CD14-positive monocyte (primary cell): ENCODE measurements at regions not wholly inside any gene's neighbourhood (a gene's known extent, or its start where the extent isn't known, plus 50 kb on each side); places are given as distances from the start of the nearest gene placed in this dataset.

Source experiments
- DNase-seq, 3 donors: peaks; one replicate each; pipeline ENCODE4 v3.0.0-alpha.2; 2011 to 2022
- H2AFZ ChIP-seq: 2 replicates; pipeline ENCODE4 v1.6.0; 2012; ENCODE audit warnings: mild to moderate bottlenecking, low read depth, low read length, inconsistent platforms; ENCODE audit not compliant: insufficient read depth, poor library complexity, severe bottlenecking
- H3K27ac ChIP-seq, 2 donors: 1 replicate in 1 of 2; 2 replicates in 1 of 2; pipeline ENCODE4 v1.5.1; 2012 to 2013; ENCODE audit warnings: low read length in 2 of 2, control low read depth in 1 of 2, inconsistent platforms in 1 of 2, low read depth in 1 of 2, mild to moderate bottlenecking in 1 of 2
- H3K27me3 ChIP-seq, 2 donors: one replicate each; pipeline versions ENCODE4 v1.6.0 to v1.6.1; 2011 to 2013; ENCODE audit warnings: low read length in 2 of 2; ENCODE audit not compliant: control insufficient read depth in 2 of 2, insufficient read depth in 2 of 2
- H3K36me3 ChIP-seq, 2 donors: replicated peaks in 1 of 2; 1 replicate in 1 of 2; 2 replicates in 1 of 2; pipeline versions ENCODE4 v1.5.1 to v1.6.1; 2012 to 2013; ENCODE audit warnings: low read length in 2 of 2, control low read depth in 1 of 2, inconsistent platforms in 1 of 2, mild to moderate bottlenecking in 1 of 2; ENCODE audit not compliant: insufficient read depth in 2 of 2, control insufficient read depth in 1 of 2
- H3K4me1 ChIP-seq, 2 donors: 1 replicate in 1 of 2; 2 replicates in 1 of 2; pipeline versions ENCODE4 v1.5.1 to v1.6.1; 2012 to 2013; ENCODE audit warnings: low read length in 2 of 2, control low read depth in 1 of 2, inconsistent platforms in 1 of 2, mild to moderate bottlenecking in 1 of 2, moderate library complexity in 1 of 2; ENCODE audit not compliant: insufficient read depth in 2 of 2, control insufficient read depth in 1 of 2
- H3K4me2 ChIP-seq: replicated peaks from 2 replicates; pipeline ENCODE3; 2012; ENCODE audit warnings: low read length, moderate library complexity, mild to moderate bottlenecking; ENCODE audit not compliant: poor library complexity, severe bottlenecking; ENCODE audit errors: extremely low read depth
- H3K4me3 ChIP-seq, 3 experiments: fragments of 200-600 bp in 1 of 3; sonication (generic) in 1 of 3; replicated peaks in 1 of 3; 1 replicate in 2 of 3; 2 replicates in 1 of 3; pipeline ENCODE4 v1.5.1; 2011 to 2013; ENCODE audit warnings: low read length in 3 of 3, mild to moderate bottlenecking in 3 of 3, control low read depth in 2 of 3, low read depth in 2 of 3, inconsistent platforms in 1 of 3, moderate library complexity in 1 of 3
- H3K79me2 ChIP-seq: 2 replicates; pipeline ENCODE4 v1.6.0; 2012; ENCODE audit warnings: mild to moderate bottlenecking, control low read depth, inconsistent platforms, low read length, moderate library complexity; ENCODE audit not compliant: insufficient read depth
- H3K9ac ChIP-seq: 2 replicates; pipeline ENCODE4 v1.6.0; 2017; ENCODE audit warnings: low read length, mild to moderate bottlenecking; ENCODE audit not compliant: insufficient read depth, poor library complexity, severe bottlenecking
- H3K9me3 ChIP-seq, 2 donors: replicated peaks in 1 of 2; 1 replicate in 1 of 2; 2 replicates in 1 of 2; pipeline versions ENCODE4 v1.5.1 to v1.6.1; 2012 to 2013; ENCODE audit warnings: low read length in 2 of 2, control low read depth in 1 of 2; ENCODE audit not compliant: control insufficient read depth in 1 of 2, insufficient read depth in 1 of 2
- H4K20me1 ChIP-seq: 2 replicates; pipeline ENCODE4 v1.6.0; 2012; ENCODE audit warnings: mild to moderate bottlenecking, low read length, control low read depth, moderate library complexity; ENCODE audit not compliant: insufficient read depth
- H3K27ac Mint-ChIP-seq, 7 donors: one replicate each; pipeline ENCODE4 v1.8.0; 2020; ENCODE audit warnings: mild to moderate bottlenecking in 7 of 7, mixed read lengths in 7 of 7, moderate library complexity in 6 of 7, inconsistent platforms in 2 of 7
- H3K27me3 Mint-ChIP-seq, 3 donors: one replicate each; pipeline ENCODE4 v1.8.0; 2021 to 2022; ENCODE audit warnings: low read depth in 3 of 3, mild to moderate bottlenecking in 3 of 3, mixed read lengths in 3 of 3, moderate library complexity in 3 of 3, inconsistent platforms in 1 of 3
- H3K36me3 Mint-ChIP-seq, 2 donors: one replicate each; pipeline ENCODE4 v1.8.0; 2020; ENCODE audit warnings: mixed read lengths in 2 of 2, inconsistent platforms in 1 of 2, mild to moderate bottlenecking in 1 of 2
- H3K4me1 Mint-ChIP-seq: one replicate; pipeline ENCODE4 v1.8.0; 2020; ENCODE audit warnings: mild to moderate bottlenecking, mixed read lengths
- H3K4me3 Mint-ChIP-seq, 2 donors: one replicate each; pipeline ENCODE4 v1.8.0; 2020; ENCODE audit warnings: mild to moderate bottlenecking in 2 of 2, mixed read lengths in 2 of 2, moderate library complexity in 1 of 2
- H3K9me3 Mint-ChIP-seq, 7 donors: one replicate each; pipeline ENCODE4 v1.8.0; 2020 to 2022; ENCODE audit warnings: mixed read lengths in 7 of 7, mild to moderate bottlenecking in 6 of 7, moderate library complexity in 6 of 7, inconsistent platforms in 2 of 7
- WGBS: methylation state at CpG from one replicate; pipeline ENCODE4 v1.1.5; 2013; ENCODE audit warnings: missing lambda C conversion rate; ENCODE audit not compliant: insufficient coverage; 5-methylcytosine and 5-hydroxymethylcytosine counted together
- intact Hi-C, 2 donors: fragments of 100-400 bp; cut with micrococcal nuclease; formaldehyde crosslinking; loops; one replicate each; pipeline versions ENCODE4 v1.15.0 to v1.15.1; 2023
- TF ChIP-seq, protein P1 (sequence below): fragments of 200-600 bp; IDR thresholded peaks from one replicate; pipeline ENCODE4 v1.8.0; 2022; ENCODE audit warnings: antibody characterized with exemption, mild to moderate bottlenecking

DNA sequence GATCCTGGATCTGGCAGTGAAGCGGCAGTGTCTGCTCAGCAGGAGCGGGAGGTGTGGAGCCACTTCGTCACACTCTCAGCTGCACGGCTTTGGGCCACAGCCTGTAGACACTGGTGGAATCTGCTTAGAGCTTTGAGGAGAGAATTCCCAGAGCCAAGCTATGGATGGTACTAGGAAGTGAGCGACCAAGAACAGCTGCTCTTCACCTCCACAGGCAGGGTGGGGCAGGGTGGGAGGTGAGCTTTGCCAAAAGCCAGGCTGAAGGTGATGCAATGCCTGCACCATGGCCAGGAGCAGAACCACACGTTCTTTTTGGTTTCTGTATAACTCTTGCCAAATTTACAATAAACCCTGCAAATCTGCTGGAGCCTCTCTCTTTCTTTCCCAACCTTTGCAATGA, 226.1 kb downstream of the ANKRD30B start:
- H3K27me3 Mint-ChIP-seq: peaks cover 1 to 2% (median 2%) of the 10 kb centered on the region in 3 donors
- peaks cover 11% of the 10 kb centered on the region in 2 donors for H3K9me3 ChIP-seq
- no peaks in the 10 kb centered on the region for H3K4me1 ChIP-seq
- no peaks in the 10 kb centered on the region for H4K20me1 ChIP-seq
- no peaks in the 10 kb centered on the region for H3K36me3 ChIP-seq
- H3K27me3 ChIP-seq: no peaks in the 10 kb centered on the region
- H3K36me3 Mint-ChIP-seq: no peaks in the 10 kb centered on the region
- H3K9me3 Mint-ChIP-seq: peaks cover 2 to 28% (median 7%) of the 10 kb centered on the region in 7 donors
- H3K4me3 ChIP-seq: no peak overlapping the region
- no peak overlapping the region for H3K9ac ChIP-seq
- no peaks in the 10 kb centered on the region for H3K79me2 ChIP-seq
- no peaks in the 10 kb centered on the region for H3K4me1 Mint-ChIP-seq
- no peak overlapping the region for H3K27ac ChIP-seq
- H3K4me3 Mint-ChIP-seq: no peak overlapping the region
- WGBS: 87% methylated on average over 5 of the region's 6 CpGs
- H3K4me2 ChIP-seq: no peak overlapping the region
- no peak overlapping the region for H3K27ac Mint-ChIP-seq
- DNase-seq: no peak
- intact Hi-C loops: no loop called here
- TF ChIP-seq, protein P1, sequence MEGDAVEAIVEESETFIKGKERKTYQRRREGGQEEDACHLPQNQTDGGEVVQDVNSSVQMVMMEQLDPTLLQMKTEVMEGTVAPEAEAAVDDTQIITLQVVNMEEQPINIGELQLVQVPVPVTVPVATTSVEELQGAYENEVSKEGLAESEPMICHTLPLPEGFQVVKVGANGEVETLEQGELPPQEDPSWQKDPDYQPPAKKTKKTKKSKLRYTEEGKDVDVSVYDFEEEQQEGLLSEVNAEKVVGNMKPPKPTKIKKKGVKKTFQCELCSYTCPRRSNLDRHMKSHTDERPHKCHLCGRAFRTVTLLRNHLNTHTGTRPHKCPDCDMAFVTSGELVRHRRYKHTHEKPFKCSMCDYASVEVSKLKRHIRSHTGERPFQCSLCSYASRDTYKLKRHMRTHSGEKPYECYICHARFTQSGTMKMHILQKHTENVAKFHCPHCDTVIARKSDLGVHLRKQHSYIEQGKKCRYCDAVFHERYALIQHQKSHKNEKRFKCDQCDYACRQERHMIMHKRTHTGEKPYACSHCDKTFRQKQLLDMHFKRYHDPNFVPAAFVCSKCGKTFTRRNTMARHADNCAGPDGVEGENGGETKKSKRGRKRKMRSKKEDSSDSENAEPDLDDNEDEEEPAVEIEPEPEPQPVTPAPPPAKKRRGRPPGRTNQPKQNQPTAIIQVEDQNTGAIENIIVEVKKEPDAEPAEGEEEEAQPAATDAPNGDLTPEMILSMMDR: no peak
- H2AFZ ChIP-seq: no peak overlapping the region

DNA sequence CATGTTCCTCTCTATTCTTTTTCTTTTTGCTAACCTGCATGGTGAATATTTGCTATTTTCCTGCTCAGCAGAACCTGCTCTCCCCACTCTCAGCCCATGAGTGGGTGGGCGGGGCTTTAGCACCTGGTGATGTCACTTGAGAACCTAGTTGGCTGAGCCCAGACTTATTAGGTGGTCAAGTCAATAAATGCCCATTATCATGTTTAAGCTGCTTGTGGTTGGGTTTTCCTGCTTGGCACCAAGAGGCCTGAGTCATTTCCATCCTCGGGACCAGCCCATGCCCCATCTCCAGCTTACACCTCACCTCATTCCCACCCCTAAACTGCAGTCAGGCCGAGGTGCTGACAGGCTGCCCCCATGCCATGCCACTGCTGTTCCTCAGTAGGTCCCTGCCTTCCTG, 226.6 kb downstream of the ANKRD30B start:
- no peak overlapping the region for H3K4me3 ChIP-seq
- H3K27me3 Mint-ChIP-seq: peaks cover under 1 to 2% (median 1%) of the 10 kb centered on the region in 3 donors
- no peak overlapping the region for H3K4me2 ChIP-seq
- peaks cover 11% of the 10 kb centered on the region in 2 donors for H3K9me3 ChIP-seq
- no peak overlapping the region for H3K27ac Mint-ChIP-seq
- TF ChIP-seq, protein P1: no peak
- no peak for DNase-seq
- intact Hi-C loops: no loop called here
- H4K20me1 ChIP-seq: no peaks in the 10 kb centered on the region
- no peaks in the 10 kb centered on the region for H3K4me1 Mint-ChIP-seq
- no peak overlapping the region for H3K27ac ChIP-seq
- no peak overlapping the region for H3K9ac ChIP-seq
- H3K27me3 ChIP-seq: no peaks in the 10 kb centered on the region
- no peaks in the 10 kb centered on the region for H3K36me3 ChIP-seq
- WGBS: 25% methylated on average over 2 of the region's 3 CpGs
- no peaks in the 10 kb centered on the region for H3K36me3 Mint-ChIP-seq
- no peak overlapping the region for H3K4me3 Mint-ChIP-seq
- H2AFZ ChIP-seq: no peak overlapping the region
- H3K79me2 ChIP-seq: no peaks in the 10 kb centered on the region
- no peaks in the 10 kb centered on the region for H3K4me1 ChIP-seq
- peaks cover 2 to 28% (median 6%) of the 10 kb centered on the region in 7 donors for H3K9me3 Mint-ChIP-seq
